ENCODE measurements at regions not wholly inside any gene's neighbourhood (a gene's known extent, or its start where the extent isn't known, plus 50 kb on each side); places are given as distances from the start of the nearest gene placed in this dataset.

DNA sequence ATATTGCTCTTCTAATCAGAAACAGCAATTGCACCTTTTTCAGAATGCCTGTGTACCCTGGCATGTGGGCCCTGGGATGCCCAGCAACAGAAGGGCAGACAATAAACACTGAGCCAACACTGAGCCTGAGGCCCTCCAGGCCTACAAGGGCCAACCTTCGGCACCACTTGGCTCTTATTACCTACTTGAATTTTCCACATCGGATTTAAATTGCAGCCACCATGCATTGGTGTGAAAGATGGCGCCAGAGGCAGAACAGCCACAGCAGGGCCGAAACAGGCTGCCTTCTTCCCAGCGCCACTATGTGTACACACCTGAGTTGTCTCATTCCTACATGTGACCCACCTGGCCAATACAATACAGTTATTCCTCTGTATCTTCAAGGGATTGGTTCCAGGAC is 51.4 kb upstream of the EZH2 start:
- Histone ChIP-seq H3K27me3 (ENCODE audit: insufficient read depth) (no peaks in the 10 kb centered on the region), H3K4me2 (no peak overlapping the region), H3K36me3 (ENCODE audit: insufficient read depth) (no peaks in the 10 kb centered on the region), H2AFZ (no peak overlapping the region), H3K79me2 (replicated peaks; ENCODE audit: insufficient read depth) (no peaks in the 10 kb centered on the region), H4K20me1 (replicated peaks; ENCODE audit: insufficient read depth) (no peaks in the 10 kb centered on the region), H3K4me3 (no peak overlapping the region), H3K9me2 (ENCODE audit: insufficient read depth) (no peaks in the 10 kb centered on the region), H3F3A (replicated peaks; ENCODE audit: low read depth) (no peaks in the 10 kb centered on the region), H3K4me1 (ENCODE audit: insufficient read depth) (no peaks in the 10 kb centered on the region), H3K27ac (ENCODE audit: low read depth) (no peak overlapping the region)
- TF ChIP-seq EZH2phosphoT487 (IDR thresholded peaks at IDR 0.05; ENCODE audit: unreplicated experiment) (no peak), JUNB (IDR thresholded peaks at IDR 0.05; ENCODE audit: unreplicated experiment) (no peak), CREB1 (CRISPR knock-in tag; IDR thresholded peaks at IDR 0.05; ENCODE audit: low read depth) (no peak), EZH2 (IDR thresholded peaks at IDR 0.05; ENCODE audit: low read depth, unreplicated experiment) (no peak), ZNF114 (CRISPR knock-in tag; IDR thresholded peaks at IDR 0.05) (no peak), STAT1 (IDR thresholded peaks at IDR 0.05; ENCODE audit: unreplicated experiment) (no peak), NANOG (IDR thresholded peaks at IDR 0.05; ENCODE audit: borderline replicate concordance) (no peak), POLR2AphosphoS5 (IDR thresholded peaks at IDR 0.05; ENCODE audit: low read depth) (no peak), ZNF331 (CRISPR knock-in tag; IDR thresholded peaks at IDR 0.05; ENCODE audit: low read depth) (no peak)
- TF ChIP-seq, protein P1, sequence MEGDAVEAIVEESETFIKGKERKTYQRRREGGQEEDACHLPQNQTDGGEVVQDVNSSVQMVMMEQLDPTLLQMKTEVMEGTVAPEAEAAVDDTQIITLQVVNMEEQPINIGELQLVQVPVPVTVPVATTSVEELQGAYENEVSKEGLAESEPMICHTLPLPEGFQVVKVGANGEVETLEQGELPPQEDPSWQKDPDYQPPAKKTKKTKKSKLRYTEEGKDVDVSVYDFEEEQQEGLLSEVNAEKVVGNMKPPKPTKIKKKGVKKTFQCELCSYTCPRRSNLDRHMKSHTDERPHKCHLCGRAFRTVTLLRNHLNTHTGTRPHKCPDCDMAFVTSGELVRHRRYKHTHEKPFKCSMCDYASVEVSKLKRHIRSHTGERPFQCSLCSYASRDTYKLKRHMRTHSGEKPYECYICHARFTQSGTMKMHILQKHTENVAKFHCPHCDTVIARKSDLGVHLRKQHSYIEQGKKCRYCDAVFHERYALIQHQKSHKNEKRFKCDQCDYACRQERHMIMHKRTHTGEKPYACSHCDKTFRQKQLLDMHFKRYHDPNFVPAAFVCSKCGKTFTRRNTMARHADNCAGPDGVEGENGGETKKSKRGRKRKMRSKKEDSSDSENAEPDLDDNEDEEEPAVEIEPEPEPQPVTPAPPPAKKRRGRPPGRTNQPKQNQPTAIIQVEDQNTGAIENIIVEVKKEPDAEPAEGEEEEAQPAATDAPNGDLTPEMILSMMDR (conservative IDR thresholded peaks at IDR 0.05; ENCODE audit: low read depth in 2 of 2) = no peak
- TF ChIP-seq, protein P2, sequence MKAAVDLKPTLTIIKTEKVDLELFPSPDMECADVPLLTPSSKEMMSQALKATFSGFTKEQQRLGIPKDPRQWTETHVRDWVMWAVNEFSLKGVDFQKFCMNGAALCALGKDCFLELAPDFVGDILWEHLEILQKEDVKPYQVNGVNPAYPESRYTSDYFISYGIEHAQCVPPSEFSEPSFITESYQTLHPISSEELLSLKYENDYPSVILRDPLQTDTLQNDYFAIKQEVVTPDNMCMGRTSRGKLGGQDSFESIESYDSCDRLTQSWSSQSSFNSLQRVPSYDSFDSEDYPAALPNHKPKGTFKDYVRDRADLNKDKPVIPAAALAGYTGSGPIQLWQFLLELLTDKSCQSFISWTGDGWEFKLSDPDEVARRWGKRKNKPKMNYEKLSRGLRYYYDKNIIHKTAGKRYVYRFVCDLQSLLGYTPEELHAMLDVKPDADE (IDR thresholded peaks at IDR 0.05) = no peak
- TF ChIP-seq, protein P3, sequence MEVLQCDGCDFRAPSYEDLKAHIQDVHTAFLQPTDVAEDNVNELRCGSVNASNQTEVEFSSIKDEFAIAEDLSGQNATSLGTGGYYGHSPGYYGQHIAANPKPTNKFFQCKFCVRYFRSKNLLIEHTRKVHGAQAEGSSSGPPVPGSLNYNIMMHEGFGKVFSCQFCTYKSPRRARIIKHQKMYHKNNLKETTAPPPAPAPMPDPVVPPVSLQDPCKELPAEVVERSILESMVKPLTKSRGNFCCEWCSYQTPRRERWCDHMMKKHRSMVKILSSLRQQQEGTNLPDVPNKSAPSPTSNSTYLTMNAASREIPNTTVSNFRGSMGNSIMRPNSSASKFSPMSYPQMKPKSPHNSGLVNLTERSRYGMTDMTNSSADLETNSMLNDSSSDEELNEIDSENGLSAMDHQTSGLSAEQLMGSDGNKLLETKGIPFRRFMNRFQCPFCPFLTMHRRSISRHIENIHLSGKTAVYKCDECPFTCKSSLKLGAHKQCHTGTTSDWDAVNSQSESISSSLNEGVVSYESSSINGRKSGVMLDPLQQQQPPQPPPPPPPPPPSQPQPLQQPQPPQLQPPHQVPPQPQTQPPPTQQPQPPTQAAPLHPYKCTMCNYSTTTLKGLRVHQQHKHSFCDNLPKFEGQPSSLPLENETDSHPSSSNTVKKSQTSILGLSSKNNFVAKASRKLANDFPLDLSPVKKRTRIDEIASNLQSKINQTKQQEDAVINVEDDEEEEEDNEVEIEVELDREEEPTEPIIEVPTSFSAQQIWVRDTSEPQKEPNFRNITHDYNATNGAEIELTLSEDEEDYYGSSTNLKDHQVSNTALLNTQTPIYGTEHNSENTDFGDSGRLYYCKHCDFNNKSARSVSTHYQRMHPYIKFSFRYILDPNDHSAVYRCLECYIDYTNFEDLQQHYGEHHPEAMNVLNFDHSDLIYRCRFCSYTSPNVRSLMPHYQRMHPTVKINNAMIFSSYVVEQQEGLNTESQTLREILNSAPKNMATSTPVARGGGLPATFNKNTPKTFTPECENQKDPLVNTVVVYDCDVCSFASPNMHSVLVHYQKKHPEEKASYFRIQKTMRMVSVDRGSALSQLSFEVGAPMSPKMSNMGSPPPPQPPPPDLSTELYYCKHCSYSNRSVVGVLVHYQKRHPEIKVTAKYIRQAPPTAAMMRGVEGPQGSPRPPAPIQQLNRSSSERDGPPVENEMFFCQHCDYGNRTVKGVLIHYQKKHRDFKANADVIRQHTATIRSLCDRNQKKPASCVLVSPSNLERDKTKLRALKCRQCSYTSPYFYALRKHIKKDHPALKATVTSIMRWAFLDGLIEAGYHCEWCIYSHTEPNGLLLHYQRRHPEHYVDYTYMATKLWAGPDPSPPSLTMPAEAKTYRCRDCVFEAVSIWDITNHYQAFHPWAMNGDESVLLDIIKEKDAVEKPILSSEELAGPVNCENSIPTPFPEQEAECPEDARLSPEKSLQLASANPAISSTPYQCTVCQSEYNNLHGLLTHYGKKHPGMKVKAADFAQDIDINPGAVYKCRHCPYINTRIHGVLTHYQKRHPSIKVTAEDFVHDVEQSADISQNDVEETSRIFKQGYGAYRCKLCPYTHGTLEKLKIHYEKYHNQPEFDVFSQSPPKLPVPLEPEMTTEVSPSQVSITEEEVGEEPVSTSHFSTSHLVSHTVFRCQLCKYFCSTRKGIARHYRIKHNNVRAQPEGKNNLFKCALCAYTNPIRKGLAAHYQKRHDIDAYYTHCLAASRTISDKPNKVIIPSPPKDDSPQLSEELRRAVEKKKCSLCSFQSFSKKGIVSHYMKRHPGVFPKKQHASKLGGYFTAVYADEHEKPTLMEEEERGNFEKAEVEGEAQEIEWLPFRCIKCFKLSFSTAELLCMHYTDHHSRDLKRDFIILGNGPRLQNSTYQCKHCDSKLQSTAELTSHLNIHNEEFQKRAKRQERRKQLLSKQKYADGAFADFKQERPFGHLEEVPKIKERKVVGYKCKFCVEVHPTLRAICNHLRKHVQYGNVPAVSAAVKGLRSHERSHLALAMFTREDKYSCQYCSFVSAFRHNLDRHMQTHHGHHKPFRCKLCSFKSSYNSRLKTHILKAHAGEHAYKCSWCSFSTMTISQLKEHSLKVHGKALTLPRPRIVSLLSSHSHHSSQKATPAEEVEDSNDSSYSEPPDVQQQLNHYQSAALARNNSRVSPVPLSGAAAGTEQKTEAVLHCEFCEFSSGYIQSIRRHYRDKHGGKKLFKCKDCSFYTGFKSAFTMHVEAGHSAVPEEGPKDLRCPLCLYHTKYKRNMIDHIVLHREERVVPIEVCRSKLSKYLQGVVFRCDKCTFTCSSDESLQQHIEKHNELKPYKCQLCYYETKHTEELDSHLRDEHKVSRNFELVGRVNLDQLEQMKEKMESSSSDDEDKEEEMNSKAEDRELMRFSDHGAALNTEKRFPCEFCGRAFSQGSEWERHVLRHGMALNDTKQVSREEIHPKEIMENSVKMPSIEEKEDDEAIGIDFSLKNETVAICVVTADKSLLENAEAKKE (CRISPR knock-in tag; IDR thresholded peaks at IDR 0.05) = no peak
- TF ChIP-seq, protein P4, sequence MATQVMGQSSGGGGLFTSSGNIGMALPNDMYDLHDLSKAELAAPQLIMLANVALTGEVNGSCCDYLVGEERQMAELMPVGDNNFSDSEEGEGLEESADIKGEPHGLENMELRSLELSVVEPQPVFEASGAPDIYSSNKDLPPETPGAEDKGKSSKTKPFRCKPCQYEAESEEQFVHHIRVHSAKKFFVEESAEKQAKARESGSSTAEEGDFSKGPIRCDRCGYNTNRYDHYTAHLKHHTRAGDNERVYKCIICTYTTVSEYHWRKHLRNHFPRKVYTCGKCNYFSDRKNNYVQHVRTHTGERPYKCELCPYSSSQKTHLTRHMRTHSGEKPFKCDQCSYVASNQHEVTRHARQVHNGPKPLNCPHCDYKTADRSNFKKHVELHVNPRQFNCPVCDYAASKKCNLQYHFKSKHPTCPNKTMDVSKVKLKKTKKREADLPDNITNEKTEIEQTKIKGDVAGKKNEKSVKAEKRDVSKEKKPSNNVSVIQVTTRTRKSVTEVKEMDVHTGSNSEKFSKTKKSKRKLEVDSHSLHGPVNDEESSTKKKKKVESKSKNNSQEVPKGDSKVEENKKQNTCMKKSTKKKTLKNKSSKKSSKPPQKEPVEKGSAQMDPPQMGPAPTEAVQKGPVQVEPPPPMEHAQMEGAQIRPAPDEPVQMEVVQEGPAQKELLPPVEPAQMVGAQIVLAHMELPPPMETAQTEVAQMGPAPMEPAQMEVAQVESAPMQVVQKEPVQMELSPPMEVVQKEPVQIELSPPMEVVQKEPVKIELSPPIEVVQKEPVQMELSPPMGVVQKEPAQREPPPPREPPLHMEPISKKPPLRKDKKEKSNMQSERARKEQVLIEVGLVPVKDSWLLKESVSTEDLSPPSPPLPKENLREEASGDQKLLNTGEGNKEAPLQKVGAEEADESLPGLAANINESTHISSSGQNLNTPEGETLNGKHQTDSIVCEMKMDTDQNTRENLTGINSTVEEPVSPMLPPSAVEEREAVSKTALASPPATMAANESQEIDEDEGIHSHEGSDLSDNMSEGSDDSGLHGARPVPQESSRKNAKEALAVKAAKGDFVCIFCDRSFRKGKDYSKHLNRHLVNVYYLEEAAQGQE (IDR thresholded peaks at IDR 0.05; ENCODE audit: unreplicated experiment) = no peak
- ATAC-seq (no peak), DNase-seq (ENCODE audit: low spot score) (no peak)
- Mint-ChIP-seq H3K36me3 (ENCODE audit: low read depth) (no peaks in the 10 kb centered on the region), H3K27me3 (ENCODE audit: insufficient read depth, low read depth, poor library complexity) (peaks cover under 1% of the 10 kb centered on the region), H3K9me3 (no peaks in the 10 kb centered on the region), H3K4me3 (no peak overlapping the region), H3K4me1 (peaks cover 2% of the 10 kb centered on the region; the same call in 2 of the 3 replicates), H3K27ac (no peak overlapping the region)
